Parathyroid adenoma (tissue), 2 donors: ENCODE measurements at regions not wholly inside any gene's neighbourhood (a gene's known extent, or its start where the extent isn't known, plus 50 kb on each side); places are given as distances from the start of the nearest gene placed in this dataset.

Source experiments
- H2AFZ ChIP-seq: fragments of 300-600 bp; sonication (generic); one replicate; pipeline ENCODE4 v1.7.0; 2017; ENCODE audit warnings: antibody characterized with exemption, mild to moderate bottlenecking
- H3K27ac ChIP-seq: fragments of 300-600 bp; sonication (generic); one replicate; pipeline ENCODE4 v1.7.0; 2017
- H3K27me3 ChIP-seq: fragments of 300-600 bp; sonication (generic); one replicate; pipeline ENCODE4 v1.7.0; 2017; ENCODE audit warnings: low read length; ENCODE audit not compliant: control insufficient read depth, insufficient read depth
- H3K36me3 ChIP-seq: fragments of 300-600 bp; sonication (generic); one replicate; pipeline ENCODE4 v1.7.0; 2017; ENCODE audit warnings: low read length; ENCODE audit not compliant: control insufficient read depth, insufficient read depth
- H3K4me1 ChIP-seq: fragments of 300-600 bp; sonication (generic); one replicate; pipeline ENCODE4 v1.7.0; 2017; ENCODE audit warnings: control low read depth
- H3K4me2 ChIP-seq: fragments of 300-600 bp; sonication (generic); one replicate; pipeline ENCODE4 v1.7.0; 2017; ENCODE audit warnings: low read length
- H3K4me3 ChIP-seq: fragments of 300-600 bp; sonication (generic); one replicate; pipeline ENCODE4 v1.7.0; 2017; ENCODE audit warnings: low read depth, low read length
- H3K79me2 ChIP-seq: fragments of 300-600 bp; sonication (generic); one replicate; pipeline ENCODE4 v1.7.0; 2017; ENCODE audit warnings: control low read depth
- H3K9ac ChIP-seq: fragments of 300-600 bp; sonication (generic); one replicate; pipeline ENCODE4 v1.7.0; 2017; ENCODE audit warnings: mild to moderate bottlenecking
- H3K9me3 ChIP-seq: fragments of 300-600 bp; sonication (generic); one replicate; pipeline ENCODE4 v1.7.0; 2017; ENCODE audit warnings: low read length; ENCODE audit not compliant: control insufficient read depth
- CTCF ChIP-seq: fragments of 300-600 bp; sonication (generic); IDR thresholded peaks from one replicate; pipeline ENCODE4 v1.7.0; 2017; ENCODE audit warnings: antibody characterized with exemption, mild to moderate bottlenecking
- donor health status: primary hyperparathyroidism.

- H3K4me1 ChIP-seq, result no peaks in the 10 kb centered on the region
- no peaks in the 10 kb centered on the region for H3K36me3 ChIP-seq
- H3K4me2 ChIP-seq, result no peak overlapping the region
- no peak overlapping the region for H3K27ac ChIP-seq
- H3K27me3 ChIP-seq, result no peaks in the 10 kb centered on the region
- no peak overlapping the region for H3K4me3 ChIP-seq
- H3K79me2 ChIP-seq, result no peaks in the 10 kb centered on the region
- no peak overlapping the region for H2AFZ ChIP-seq
- no peak overlapping the region for H3K9ac ChIP-seq
- H3K9me3 ChIP-seq, result no peaks in the 10 kb centered on the region
- TF ChIP-seq CTCF, result no peak
These were observed 82.7 kb upstream of the LRIG1 start for GRCh38 chr3:66583424-66584040.

DNA sequence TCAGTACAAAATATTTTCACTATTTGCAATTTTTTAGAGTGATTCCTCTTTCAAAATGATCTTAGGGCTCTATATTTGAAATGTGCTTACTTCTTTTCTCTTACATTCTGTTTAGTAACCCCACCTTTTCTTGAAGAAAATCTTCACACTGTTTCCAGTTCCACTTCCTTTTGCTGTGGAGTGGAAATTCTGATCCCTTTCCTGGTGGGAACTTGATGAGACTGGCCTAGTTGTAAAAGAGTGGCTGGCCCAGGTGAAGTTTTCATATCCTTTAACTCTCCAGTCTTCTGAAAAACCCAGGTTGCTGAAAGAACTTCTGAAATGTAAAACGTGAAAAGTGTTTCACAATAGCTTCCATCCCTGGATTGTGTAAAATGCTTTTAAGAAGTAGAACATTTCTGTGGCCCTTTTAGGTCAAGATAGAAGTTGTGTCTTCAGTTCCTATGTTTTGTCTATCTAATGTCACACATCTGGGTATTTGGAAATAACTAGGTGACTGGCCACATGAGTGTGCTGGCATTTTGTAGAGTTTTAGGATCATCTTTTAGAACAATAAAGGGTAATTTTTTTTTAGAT is 84.8 kb upstream of the LRIG1 start:
- no peaks in the 10 kb centered on the region for H3K36me3 ChIP-seq
- no peaks in the 10 kb centered on the region for H3K79me2 ChIP-seq
- no peaks in the 10 kb centered on the region for H3K9me3 ChIP-seq
- no peak overlapping the region for H3K27ac ChIP-seq
- no peak overlapping the region for H3K4me2 ChIP-seq
- H3K4me3 ChIP-seq, result no peak overlapping the region
- no peaks in the 10 kb centered on the region for H3K27me3 ChIP-seq
- no peak for TF ChIP-seq CTCF
- no peak overlapping the region for H2AFZ ChIP-seq
- H3K4me1 ChIP-seq, result no peaks in the 10 kb centered on the region
- H3K9ac ChIP-seq, result no peak overlapping the region

- Histone ChIP-seq H3K79me2 (no peaks in the 10 kb centered on the region), H3K9ac (no peak overlapping the region), H2AFZ (no peak overlapping the region), H3K4me2 (no peak overlapping the region), H3K9me3 (no peaks in the 10 kb centered on the region), H3K4me3 (no peak overlapping the region), H3K4me1 (no peaks in the 10 kb centered on the region), H3K27ac (no peak overlapping the region), H3K27me3 (no peaks in the 10 kb centered on the region), H3K36me3 (no peaks in the 10 kb centered on the region)
- TF ChIP-seq CTCF, result no peak
These were observed 86.0 kb upstream of the LRIG1 start for GRCh38 chr3:66586853-66587252.

- no peaks in the 10 kb centered on the region for H3K79me2 ChIP-seq
- H3K4me1 ChIP-seq, result no peaks in the 10 kb centered on the region
- TF ChIP-seq CTCF, result no peak
- no peak overlapping the region for H2AFZ ChIP-seq
- no peaks in the 10 kb centered on the region for H3K27me3 ChIP-seq
- H3K36me3 ChIP-seq, result no peaks in the 10 kb centered on the region
- no peak overlapping the region for H3K9ac ChIP-seq
- no peak overlapping the region for H3K4me2 ChIP-seq
- no peaks in the 10 kb centered on the region for H3K9me3 ChIP-seq
- no peak overlapping the region for H3K4me3 ChIP-seq
- no peak overlapping the region for H3K27ac ChIP-seq
These were observed 87.6 kb upstream of the LRIG1 start for GRCh38 chr3:66588340-66588847.
